ENCODE measurements at regions not wholly inside any gene's neighbourhood (a gene's known extent, or its start where the extent isn't known, plus 50 kb on each side); places are given as distances from the start of the nearest gene placed in this dataset.

GRCh38 chr15:96687388-96688107 is 357.0 kb downstream of the NR2F2 start:
- peaks cover 0 to 7% (median 0%) of the 10 kb centered on the region in 4 donors for H3K27me3 ChIP-seq
- H3K36me3 ChIP-seq, result no peaks in the 10 kb centered on the region
- no peak overlapping the region for H3K27ac ChIP-seq
- no peak overlapping the region for H3K4me3 ChIP-seq
- FAIRE-seq (no peak), DNase-seq (no peak), ATAC-seq (no peak)
- no peaks in the 10 kb centered on the region for H3K4me1 ChIP-seq
- TF ChIP-seq CTCF (IDR thresholded peaks at IDR 0.05), result no peak
- WGBS, 2 donors, result 72 to 75% methylated on average over 5 of the region's 5 CpGs
- intact Hi-C loops (cut with DNase I), result no loop called here
- no peaks in the 10 kb centered on the region for H3K9me3 ChIP-seq

GRCh38 chr15:96690733-96691132 is 360.2 kb downstream of the NR2F2 start:
- H3K27me3 ChIP-seq, result no peaks in the 10 kb centered on the region
- FAIRE-seq (no peak), ATAC-seq (no peak), DNase-seq (no peak)
- TF ChIP-seq CTCF (IDR thresholded peaks at IDR 0.05), result no peak
- WGBS, 2 donors, result 57 to 66% methylated on average over 3 of the region's 3 CpGs
- no peaks in the 10 kb centered on the region for H3K4me1 ChIP-seq
- H3K9me3 ChIP-seq, result no peaks in the 10 kb centered on the region
- H3K4me3 ChIP-seq, result no peak overlapping the region
- no peak overlapping the region for H3K27ac ChIP-seq
- intact Hi-C loops (cut with DNase I), result no loop called here
- no peaks in the 10 kb centered on the region for H3K36me3 ChIP-seq

GRCh38 chr15:96692826-96693225 is 362.3 kb downstream of the NR2F2 start:
- no peaks in the 10 kb centered on the region for H3K4me1 ChIP-seq
- no peaks in the 10 kb centered on the region for H3K27me3 ChIP-seq
- H3K9me3 ChIP-seq, result no peaks in the 10 kb centered on the region
- H3K4me3 ChIP-seq, result no peak overlapping the region
- no peak for TF ChIP-seq CTCF (IDR thresholded peaks at IDR 0.05)
- intact Hi-C loops (cut with DNase I), result no loop called here
- H3K27ac ChIP-seq, result no peak overlapping the region
- no peak for ATAC-seq
- no peak for DNase-seq
- 92 to 93% methylated on average over 7 of the region's 7 CpGs for WGBS, 2 donors
- no peak for FAIRE-seq
- H3K36me3 ChIP-seq, result no peaks in the 10 kb centered on the region

- WGBS, 2 donors, result 71 to 74% methylated on average over 2 of the region's 2 CpGs
- Histone ChIP-seq H3K4me1 (no peaks in the 10 kb centered on the region), H3K9me3 (no peaks in the 10 kb centered on the region), H3K4me3 (no peak overlapping the region), H3K36me3 (no peaks in the 10 kb centered on the region), H3K27ac (no peak overlapping the region), H3K27me3 (no peaks in the 10 kb centered on the region)
- intact Hi-C loops (cut with DNase I), result no loop called here
- FAIRE-seq (no peak), ATAC-seq (no peak), DNase-seq (no peak)
- TF ChIP-seq CTCF (IDR thresholded peaks at IDR 0.05), result no peak
Observed at GRCh38 chr15:96693515-96693914, 363.0 kb downstream of the NR2F2 start.

- Histone ChIP-seq H3K36me3 (no peaks in the 10 kb centered on the region), H3K4me3 (no peak overlapping the region), H3K27ac (no peak overlapping the region), H3K27me3 (no peaks in the 10 kb centered on the region), H3K4me1 (no peaks in the 10 kb centered on the region), H3K9me3 (no peaks in the 10 kb centered on the region)
- 37 to 40% methylated on average over 4 of the region's 4 CpGs for WGBS, 2 donors
- intact Hi-C loops (cut with DNase I), result no loop called here
- DNase-seq (no peak), ATAC-seq (no peak), FAIRE-seq (no peak)
- no peak for TF ChIP-seq CTCF (IDR thresholded peaks at IDR 0.05)
Observed at GRCh38 chr15:96693990-96694517, 363.6 kb downstream of the NR2F2 start.
